Ascending aorta (tissue), 2 donors: ENCODE measurements at regions not wholly inside any gene's neighbourhood (a gene's known extent, or its start where the extent isn't known, plus 50 kb on each side); places are given as distances from the start of the nearest gene placed in this dataset.

Experiments
- DNase-seq, 2 donors: peaks; one replicate each; pipeline ENCODE4 v3.0.0-alpha.2; 2019; ENCODE audit warnings: low spot score in 2 of 2
- H3K27ac ChIP-seq, 2 donors: fragments of 200-600 bp; sonication (generic); one replicate each; pipeline ENCODE4 v1.5.1; 2016 to 2017; ENCODE audit warnings: mild to moderate bottlenecking in 1 of 2
- H3K27me3 ChIP-seq: fragments of 200-600 bp; sonication (generic); one replicate; pipeline ENCODE4 v1.5.1; 2017
- H3K36me3 ChIP-seq, 2 donors: fragments of 200-600 bp; sonication (generic); one replicate each; pipeline ENCODE4 v1.5.1; 2016
- H3K4me1 ChIP-seq, 2 donors: fragments of 200-600 bp; sonication (generic); one replicate each; pipeline ENCODE4 v1.5.1; 2016 to 2017; ENCODE audit warnings: mild to moderate bottlenecking in 1 of 2
- H3K4me3 ChIP-seq, 2 donors: fragments of 200-600 bp; sonication (generic); one replicate each; pipeline ENCODE4 v1.5.1; 2016 to 2017; ENCODE audit warnings: mild to moderate bottlenecking in 1 of 2
- H3K9me3 ChIP-seq, 2 donors: fragments of 200-600 bp; sonication (generic); one replicate each; pipeline ENCODE4 v1.5.1; 2016
- CTCF ChIP-seq, 3 experiments: fragments of 200-600 bp in 2 of 3; fragments of 450-650 bp in 1 of 3; sonication (generic) in 2 of 3; IDR thresholded peaks; one replicate each; pipeline ENCODE4 v1.5.1; 2016 to 2019; ENCODE audit warnings: antibody characterized with exemption in 3 of 3, mild to moderate bottlenecking in 1 of 3, moderate library complexity in 1 of 3
- intact Hi-C: fragments of 100-400 bp; cut with DNase I; formaldehyde crosslinking; loops from one replicate; pipeline ENCODE4 v1.15.1; 2023

DNA sequence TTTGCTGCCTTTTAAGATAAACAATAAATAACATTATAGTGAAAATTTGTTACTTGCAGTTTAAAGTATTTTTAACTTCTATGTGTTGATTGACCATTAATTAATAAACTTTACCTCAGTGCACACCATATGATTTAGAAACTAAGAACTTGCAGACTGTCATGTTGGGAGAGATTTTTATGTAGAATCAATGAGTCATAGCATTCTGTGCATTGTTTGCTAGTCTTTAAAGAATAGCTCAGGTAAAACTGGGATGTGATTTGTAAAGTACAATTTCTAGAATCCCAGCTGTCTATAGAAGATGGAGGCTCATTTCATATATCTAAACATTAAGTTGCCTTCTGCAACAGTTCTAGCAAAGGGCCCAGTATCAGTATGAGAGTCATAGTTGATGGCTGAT, 199.6 kb upstream of the SEMA3A start:
- intact Hi-C loops = no loop called here
- Histone ChIP-seq H3K4me3 (no peak overlapping the region), H3K9me3 (no peaks in the 10 kb centered on the region)

DNA sequence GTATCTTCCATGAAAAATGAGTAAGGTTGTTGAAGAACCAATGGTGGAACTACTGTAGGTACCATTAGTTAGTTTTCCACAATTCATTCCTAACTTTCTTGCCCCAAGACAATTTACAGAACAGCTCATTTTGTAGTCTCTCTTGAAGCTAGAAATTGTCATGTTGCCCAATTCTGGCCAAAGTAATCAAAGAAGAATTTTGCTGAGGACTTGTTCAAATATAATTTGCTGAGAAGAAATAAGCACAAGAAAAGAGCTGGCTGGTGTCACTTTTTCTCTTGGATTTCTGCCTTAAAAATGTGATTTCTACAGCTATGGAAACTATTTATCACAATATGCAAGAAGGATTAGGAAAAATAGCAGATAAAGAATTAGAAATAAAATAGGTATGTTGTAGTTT, 199.2 kb upstream of the SEMA3A start:
- DNase-seq = no peak
- no peak overlapping the region for H3K27ac ChIP-seq
- intact Hi-C loops = no loop called here
- H3K9me3 ChIP-seq = no peaks in the 10 kb centered on the region
- no peaks in the 10 kb centered on the region for H3K36me3 ChIP-seq
- H3K27me3 ChIP-seq = no peaks in the 10 kb centered on the region
- H3K4me1 ChIP-seq = no peaks in the 10 kb centered on the region
- no peak for TF ChIP-seq CTCF (IDR thresholded peaks at IDR 0.05)
- no peak overlapping the region for H3K4me3 ChIP-seq

More for the DNA sequence above, 199.6 kb upstream of the SEMA3A start:
- Histone ChIP-seq H3K36me3 (no peaks in the 10 kb centered on the region), H3K27ac (no peak overlapping the region), H3K27me3 (no peaks in the 10 kb centered on the region), H3K4me1 (no peaks in the 10 kb centered on the region)
- no peak for TF ChIP-seq CTCF (IDR thresholded peaks at IDR 0.05)
- DNase-seq = no peak

GRCh38 chr7:84390845-84391244, 196.3 kb upstream of the SEMA3A start:
- intact Hi-C loops = no loop called here
- DNase-seq = no peak
- no peak overlapping the region for H3K27ac ChIP-seq
- H3K4me3 ChIP-seq = no peak overlapping the region
- H3K27me3 ChIP-seq = no peaks in the 10 kb centered on the region
- H3K4me1 ChIP-seq = no peaks in the 10 kb centered on the region
- TF ChIP-seq CTCF (IDR thresholded peaks at IDR 0.05) = no peak
- no peaks in the 10 kb centered on the region for H3K9me3 ChIP-seq
- H3K36me3 ChIP-seq = no peaks in the 10 kb centered on the region

- no peaks in the 10 kb centered on the region for H3K27me3 ChIP-seq
- H3K4me3 ChIP-seq = no peak overlapping the region
- no peak for DNase-seq
- intact Hi-C loops = no loop called here
- no peak for TF ChIP-seq CTCF (IDR thresholded peaks at IDR 0.05)
- no peaks in the 10 kb centered on the region for H3K4me1 ChIP-seq
- H3K27ac ChIP-seq = no peak overlapping the region
- H3K9me3 ChIP-seq = no peaks in the 10 kb centered on the region
- H3K36me3 ChIP-seq = no peaks in the 10 kb centered on the region
Measured at GRCh38 chr7:84389242-84389641, 194.7 kb upstream of the SEMA3A start.

- Histone ChIP-seq H3K4me3 (no peak overlapping the region), H3K36me3 (no peaks in the 10 kb centered on the region), H3K27ac (no peak overlapping the region), H3K4me1 (no peaks in the 10 kb centered on the region), H3K27me3 (no peaks in the 10 kb centered on the region), H3K9me3 (no peaks in the 10 kb centered on the region)
- intact Hi-C loops = no loop called here
- TF ChIP-seq CTCF (IDR thresholded peaks at IDR 0.05) = no peak
- DNase-seq = no peak
Measured at GRCh38 chr7:84387595-84387994, 193.0 kb upstream of the SEMA3A start.

- Histone ChIP-seq H3K4me1 (no peaks in the 10 kb centered on the region), H3K36me3 (no peaks in the 10 kb centered on the region), H3K27me3 (no peaks in the 10 kb centered on the region), H3K4me3 (no peak overlapping the region), H3K27ac (no peak overlapping the region), H3K9me3 (no peaks in the 10 kb centered on the region)
- no peak for TF ChIP-seq CTCF (IDR thresholded peaks at IDR 0.05)
- no peak for DNase-seq
- intact Hi-C loops = no loop called here
Measured at GRCh38 chr7:84384417-84384816, 189.8 kb upstream of the SEMA3A start.
